ENCODE measurements at regions not wholly inside any gene's neighbourhood (a gene's known extent, or its start where the extent isn't known, plus 50 kb on each side); places are given as distances from the start of the nearest gene placed in this dataset.
"Not testable (repeated sequence)": the region's sequence is repeated elsewhere in the genome, so short reads cannot be mapped to it uniquely, and the experiment has no call there.

DNA sequence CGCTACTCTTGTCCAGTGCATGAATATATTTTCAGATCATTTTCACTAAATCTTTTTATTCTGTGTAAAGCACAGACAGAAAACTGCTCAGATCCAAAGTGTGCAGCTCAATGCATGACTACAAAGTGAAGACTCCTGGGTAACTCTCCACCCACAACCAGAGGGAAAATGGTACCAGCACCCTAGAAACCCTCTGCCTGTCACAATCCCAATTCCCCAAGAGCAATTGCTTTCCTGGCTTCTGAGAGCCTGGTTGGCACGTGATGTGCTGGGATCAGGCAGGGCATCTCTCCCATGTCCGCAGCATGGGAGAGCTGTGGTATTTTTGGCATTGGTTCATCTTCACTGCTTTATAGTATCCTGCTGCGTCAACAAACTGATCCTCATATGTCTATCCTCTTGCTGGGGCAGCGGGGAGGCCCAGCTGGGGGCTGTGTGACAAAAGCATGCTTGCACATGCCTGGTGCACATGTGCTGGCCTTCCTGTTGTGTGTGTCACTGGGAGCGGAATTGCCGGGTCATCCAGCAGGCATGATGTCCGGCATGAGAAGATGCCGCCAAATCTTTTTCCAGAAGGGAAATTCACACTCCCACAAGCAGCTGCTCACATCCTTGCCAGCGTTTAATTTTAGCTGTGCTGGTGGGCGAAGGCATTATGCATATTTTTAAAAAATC lies 278.9 kb upstream of the FOXF1 start:
- no peak for DNase-seq (ENCODE audit: low read depth)

DNA sequence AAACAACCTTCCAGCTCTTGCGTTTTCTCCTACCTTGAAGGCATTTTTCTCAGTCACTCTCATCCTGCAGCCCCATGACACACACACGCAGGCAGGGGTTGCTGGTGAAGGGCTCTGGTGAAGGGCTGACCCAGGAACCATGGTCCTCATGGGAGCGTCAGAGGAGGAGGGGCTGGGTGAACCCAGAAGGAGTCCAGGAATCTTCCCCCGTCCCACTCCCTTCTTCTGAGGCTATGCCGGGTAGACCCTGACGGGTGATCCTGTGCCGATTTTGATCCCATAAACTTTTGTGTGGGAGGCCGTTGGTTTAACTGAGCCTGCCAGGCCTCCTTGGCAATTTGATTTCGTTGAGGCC lies 278.4 kb upstream of the FOXF1 start:
- no peak for DNase-seq (ENCODE audit: low read depth)

DNA sequence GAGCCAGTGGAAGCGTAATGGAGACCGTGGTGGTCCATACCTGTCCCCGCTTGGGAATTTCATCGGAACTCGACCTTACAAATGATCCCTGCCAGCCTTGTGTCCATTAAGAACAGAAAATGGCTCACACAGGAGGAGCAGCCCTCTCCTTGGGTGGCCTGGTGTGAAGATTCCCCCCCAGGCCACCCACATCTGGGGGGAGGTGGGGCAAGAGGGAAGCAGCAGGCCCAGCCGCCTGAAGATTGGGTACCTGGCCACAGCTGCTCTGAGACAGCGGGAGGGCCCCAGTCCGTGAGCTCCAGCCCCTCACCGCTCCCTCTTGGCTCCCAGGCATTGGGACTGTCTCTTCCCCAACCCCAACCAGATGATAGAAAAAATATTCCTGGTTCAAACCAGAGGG lies 277.8 kb upstream of the FOXF1 start:
- no peak for DNase-seq (ENCODE audit: low read depth)

DNA sequence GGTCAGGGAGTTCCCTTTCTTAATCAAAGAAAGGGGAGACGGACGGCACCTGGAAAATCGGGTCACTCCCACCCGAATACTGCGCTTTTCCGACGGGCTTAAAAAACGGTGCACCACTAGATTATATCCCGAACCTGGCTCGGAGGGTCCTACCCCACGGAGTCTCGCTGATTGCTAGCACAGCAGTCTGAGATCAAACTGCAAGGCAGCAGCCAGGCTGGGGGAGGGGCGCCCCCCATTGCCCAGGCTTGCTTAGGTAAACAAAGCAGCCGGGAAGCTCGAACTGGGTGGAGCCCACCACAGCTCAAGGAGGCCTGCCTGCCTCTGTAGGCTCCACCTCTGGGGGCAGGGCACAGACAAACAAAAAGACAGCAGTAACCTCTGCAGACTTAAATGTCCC lies 276.8 kb upstream of the FOXF1 start:
- DNase-seq (ENCODE audit: low read depth), result not testable (repeated sequence)

DNA sequence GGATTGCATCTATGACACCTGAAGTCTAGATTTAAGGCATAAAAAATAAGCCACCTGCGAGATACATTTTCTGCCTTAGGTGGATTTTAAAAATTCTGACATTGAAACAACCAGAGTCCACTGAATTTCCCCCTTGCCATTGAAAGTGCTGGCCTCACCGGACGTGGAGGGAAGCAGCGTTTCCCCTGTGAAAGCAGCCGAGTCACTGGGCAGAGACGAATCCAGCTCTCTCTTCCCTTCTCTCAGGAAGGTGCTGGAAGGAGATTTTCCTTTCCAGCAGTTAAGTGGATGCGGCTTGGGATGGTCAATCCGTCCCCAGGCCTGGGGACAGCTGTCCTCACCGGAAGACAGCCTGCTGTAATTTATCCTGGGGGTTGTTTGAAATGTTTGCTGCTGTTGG lies 270.9 kb upstream of the FOXF1 start:
- DNase-seq (ENCODE audit: low read depth), result no peak

DNA sequence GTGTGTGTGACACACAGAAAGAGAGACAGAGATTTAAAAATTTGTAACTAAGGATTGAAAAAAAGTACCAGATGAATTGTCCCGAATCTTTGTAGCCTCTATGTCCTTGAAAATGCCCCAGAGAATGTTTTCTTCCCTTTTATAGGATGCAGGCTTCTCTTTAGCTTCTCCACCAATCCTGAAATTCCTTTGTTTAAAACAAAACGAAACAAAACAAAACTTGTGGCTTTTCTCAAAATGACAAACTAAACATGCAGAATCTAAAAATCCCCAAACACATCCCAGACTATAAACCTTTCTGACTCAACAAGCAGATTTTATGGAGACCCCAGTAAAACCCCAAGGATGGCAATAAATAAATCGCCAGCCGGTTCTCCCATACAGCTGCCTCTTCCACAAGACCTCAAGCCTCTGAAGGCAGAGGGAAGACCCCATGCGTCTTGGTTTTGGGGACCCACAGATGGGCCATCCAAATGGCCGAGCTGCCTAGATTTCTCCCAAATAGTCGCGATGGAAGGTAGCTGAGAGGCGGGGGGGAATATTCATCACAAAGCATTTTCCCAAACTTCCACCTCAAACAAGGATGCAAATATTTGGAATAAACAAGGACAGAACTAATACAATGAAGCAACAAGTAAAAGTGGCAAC lies 269.5 kb upstream of the FOXF1 start:
- no peak for DNase-seq (ENCODE audit: low read depth)

DNA sequence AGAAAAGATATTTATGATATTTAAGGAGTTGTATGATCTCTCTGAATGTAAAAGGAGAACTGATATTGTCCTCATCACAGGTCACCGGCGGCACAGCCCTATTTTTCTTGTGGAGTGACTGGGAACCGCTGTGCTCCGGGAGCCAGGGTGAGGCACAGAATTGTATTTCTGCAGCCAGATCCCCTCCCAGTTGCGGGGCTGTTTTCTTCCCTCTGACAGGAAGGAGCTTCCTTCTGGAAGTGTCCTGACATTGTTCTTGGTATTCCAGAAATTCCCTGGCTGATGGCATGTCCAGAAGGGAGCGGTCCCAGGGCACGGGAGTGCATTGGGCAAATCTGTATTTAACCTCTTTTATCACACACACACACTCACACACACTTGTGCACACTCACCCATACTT lies 268.6 kb upstream of the FOXF1 start:
- DNase-seq (ENCODE audit: low read depth), result no peak

DNA sequence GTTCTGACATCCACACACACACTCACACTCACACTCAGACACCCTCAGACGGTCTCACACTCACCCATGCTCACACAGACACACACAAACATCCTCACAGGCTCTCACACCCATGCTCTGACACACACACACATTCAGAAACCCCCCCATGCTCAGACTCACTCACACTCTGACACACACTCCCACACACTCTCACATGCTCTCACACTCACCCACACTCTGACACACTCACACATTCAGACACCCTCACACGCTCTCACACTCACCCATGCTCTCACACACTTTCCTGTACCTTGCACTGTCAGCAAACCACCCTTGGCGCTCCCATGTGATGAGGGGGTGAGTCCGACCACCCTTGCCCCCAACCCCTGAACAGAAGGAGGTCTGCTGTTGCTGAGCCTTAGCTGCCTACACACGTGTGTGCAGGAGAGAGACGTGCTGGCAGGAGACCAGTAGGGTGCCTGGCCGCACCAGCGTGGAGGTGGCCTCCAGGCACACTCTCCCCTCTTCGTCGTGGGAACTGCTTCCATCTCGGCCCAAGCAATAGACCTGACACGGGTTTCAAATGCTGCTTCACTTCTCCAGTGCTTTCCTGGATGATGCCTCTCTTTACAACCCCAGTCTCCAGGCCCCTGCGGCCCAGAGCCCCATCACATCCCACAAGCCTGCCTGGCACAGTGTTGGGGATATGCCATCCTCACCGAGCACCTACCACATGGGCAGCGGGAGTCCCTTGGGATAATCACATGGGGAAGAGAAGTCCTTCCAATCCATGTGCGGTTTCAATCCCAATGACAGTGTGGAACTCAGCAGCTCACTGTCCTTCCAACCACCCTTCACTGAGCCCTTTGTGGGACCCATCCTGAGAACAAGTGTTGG lies 267.8 kb upstream of the FOXF1 start:
- DNase-seq (ENCODE audit: low read depth), result no peak

DNA sequence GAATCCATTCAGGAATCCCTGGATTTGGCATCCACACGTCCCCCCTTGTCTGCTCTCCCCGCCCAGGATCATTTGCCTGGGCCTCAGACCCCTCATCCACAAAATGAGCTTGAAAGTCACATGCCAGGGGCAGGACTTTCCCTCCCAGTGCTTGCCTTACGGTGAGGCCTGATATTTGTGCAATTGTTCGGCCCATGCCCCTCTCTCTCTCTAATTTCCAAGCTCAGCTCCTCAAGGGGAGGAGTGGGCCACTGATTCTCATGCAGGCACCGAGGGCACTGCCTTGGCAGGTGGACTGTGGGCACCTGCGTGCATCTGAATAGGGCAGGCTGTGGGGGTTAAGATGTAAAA lies 267.2 kb upstream of the FOXF1 start:
- DNase-seq (ENCODE audit: low read depth), result no peak

DNA sequence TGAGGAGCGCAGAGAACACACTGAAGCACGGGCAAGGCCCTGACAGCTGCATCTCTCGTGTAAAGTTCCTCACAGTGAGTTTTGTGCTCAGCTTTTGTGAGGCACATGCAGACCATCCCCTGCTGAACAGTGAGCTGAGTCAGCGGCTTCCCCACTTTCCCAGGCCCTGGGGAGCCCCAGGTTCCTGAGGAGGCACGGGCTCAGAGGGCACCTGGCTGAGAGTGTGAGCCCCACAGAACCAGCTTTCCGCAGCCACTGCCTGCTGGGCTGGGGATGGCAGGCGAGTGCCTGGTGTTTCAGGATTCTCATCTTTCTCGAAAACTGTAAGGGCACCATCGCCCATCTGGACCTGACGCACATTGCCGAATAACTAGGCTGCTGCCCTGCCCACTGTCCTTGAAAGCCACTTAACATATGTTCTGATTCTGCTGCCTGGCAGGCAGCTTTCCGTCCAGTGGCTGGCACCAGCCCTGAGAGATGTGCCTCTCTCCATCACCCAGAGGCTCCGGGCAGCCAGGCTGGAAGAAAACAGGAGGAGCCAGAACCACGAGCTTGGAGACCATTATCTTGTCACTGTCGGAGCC lies 266.7 kb upstream of the FOXF1 start:
- no peak for DNase-seq (ENCODE audit: low read depth)

DNA sequence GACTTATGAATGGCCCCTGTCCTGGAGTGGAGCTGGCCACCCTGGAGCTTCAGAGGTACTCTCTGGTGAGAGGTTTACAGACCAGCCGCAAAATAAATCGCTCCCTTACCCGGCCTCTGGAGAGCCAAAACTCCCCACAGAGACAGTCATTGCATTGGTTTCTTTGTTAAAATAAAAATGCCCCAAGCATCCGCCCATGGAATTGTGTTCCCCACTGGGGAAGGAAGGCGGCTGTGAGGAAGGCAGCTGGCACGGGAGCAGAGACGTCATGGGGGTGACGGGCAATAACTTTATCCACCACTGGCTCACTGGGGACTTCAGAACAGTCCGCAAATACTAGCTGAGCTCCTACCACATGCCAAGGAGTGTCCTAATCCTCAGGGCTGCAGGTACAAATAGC lies 266.2 kb upstream of the FOXF1 start:
- DNase-seq (ENCODE audit: low read depth), result no peak

DNA sequence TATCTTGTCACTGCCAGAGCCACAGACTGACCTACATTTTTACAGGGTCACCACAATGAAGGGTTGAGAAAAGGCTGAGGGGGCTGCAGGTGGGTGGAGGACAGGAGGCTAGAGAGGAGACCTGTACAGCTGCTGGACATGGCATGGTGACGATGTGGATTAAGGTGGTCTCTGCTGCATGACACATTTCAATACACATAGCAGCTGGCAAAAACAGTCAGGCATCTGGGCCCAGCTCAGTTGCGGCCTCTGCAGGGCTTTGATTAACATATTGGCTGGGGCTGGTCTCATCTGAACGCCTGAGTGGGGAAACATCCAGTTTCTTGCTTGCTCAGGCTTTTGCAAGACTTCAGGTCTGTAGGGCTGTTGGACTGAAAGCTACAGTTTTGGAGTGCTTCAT lies 265.4 kb upstream of the FOXF1 start:
- no peak for DNase-seq (ENCODE audit: low read depth)

DNA sequence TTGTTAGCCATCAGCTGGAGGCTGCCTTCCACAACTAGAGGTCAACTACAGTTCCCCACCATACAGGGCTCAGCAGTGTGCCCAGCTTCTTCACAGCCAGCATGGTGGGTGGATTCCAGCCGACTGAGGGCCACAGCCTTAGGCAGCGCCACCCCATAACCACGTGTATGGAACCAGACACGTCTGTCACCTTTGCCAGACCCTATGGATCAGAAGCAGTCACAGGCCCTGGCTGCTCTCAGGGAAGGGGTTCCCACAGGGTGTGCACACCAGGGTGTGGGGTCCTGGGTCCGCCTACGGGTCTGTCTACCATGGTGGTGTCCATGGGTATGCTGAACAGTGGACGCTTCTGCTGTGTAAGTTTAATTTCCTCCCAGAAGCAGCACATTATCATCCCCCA lies 265.0 kb upstream of the FOXF1 start:
- DNase-seq (ENCODE audit: low read depth), result no peak

DNA sequence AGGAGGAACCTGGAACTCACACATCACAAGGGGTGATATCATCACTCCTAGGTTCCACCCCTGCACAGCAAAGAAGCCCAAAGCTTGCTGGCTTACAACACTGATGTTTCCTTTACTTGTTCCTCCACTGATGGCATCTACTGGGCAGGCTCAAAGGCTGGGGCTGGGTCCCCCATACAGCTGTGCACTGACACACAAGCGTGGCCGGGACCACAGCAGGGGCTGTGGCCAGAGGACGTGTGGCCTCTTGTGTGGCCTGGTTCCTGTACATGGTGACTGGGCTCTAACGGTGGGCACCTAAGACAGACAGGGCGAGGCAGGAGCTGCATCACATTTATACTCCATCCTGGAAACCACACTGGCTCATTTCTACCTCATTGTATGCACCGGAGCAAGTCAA lies 264.4 kb upstream of the FOXF1 start:
- no peak for DNase-seq (ENCODE audit: low read depth)

DNA sequence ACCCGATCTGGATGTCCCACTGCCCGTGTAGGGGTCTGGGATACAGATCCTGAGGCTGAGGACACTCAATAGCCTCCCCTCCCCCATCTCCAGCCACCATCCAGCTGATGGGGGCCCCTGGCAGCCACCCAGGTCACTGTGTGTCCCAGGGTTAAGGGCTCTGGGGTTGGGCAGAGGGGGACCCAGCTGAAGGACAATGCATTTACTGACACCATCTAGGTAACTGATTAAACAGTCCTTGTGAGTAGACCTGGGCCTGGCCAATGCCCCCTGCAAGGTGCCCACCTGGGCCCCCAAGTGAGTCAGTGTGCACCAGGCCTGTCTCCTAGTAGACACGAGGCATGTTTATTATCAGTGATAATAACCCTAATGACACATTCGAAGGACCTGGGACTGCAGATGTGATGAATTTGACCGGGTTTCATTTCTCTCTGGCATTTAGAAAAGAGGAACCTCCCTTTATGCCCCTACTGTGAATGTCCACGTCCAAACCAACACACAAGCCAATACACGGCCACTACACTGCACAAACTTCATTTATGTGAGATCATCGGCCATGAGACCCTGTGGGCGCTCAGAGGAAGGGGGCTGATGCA lies 261.9 kb upstream of the FOXF1 start:
- no peak for DNase-seq (ENCODE audit: low read depth)

DNA sequence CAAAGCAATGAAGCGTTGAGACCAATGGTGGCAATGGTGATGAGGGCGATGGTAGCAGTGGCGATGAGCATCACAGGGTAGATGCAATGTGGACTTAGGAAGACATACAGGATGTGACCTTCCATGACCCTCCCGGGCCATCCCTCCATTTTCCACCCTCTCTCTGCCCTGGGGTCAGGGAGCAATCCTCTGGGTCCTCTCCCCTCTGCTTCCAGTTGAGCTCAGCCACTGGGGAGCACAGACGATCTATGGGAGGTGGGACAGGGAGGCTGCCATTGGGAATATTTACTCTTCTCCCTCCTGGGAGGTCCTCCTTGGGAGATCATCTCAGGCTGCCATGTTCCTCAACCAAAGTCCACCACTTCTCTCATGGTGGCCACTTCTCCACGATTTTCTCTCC lies 260.7 kb upstream of the FOXF1 start:
- DNase-seq (ENCODE audit: low read depth), result no peak

DNA sequence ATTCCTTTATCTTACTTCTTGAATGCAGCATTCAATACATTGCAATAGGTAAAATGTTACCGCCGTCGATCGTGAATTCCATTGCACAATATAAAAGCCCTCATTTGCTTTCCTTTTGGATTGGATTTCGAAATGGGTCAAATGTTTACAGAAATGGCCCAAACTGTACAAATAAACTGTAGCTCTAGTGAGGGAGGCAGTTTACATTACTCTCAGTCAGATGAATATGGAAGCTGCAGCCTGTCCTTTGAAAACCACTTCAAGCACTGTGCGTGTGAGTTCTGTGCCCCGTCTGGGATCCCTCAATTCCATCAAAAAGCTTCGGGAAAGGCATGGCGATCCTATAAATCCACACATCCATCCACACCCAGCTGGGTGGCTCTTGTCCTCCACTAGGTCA lies 258.6 kb upstream of the FOXF1 start:
- DNase-seq (ENCODE audit: low read depth), result no peak

DNA sequence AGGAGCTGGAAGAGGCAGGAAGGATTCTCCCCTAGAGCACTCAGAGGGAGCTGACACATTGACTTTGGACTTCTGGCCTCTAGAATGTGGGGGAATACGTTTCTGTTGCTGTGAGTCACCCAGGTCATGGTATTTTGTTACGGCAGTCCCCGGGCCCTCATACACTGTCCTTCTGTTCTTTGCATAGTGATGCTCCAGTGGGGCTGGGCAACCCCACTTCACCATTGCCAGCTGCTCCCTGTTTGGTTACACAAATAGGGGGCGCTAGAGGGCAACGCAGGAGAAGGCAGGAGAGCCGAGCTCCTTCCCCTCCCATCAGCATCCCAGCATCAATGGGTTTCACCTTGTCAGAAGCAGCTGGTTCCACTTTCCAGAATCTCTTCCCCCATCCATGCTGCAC lies 257.7 kb upstream of the FOXF1 start:
- no peak for DNase-seq (ENCODE audit: low read depth)

DNA sequence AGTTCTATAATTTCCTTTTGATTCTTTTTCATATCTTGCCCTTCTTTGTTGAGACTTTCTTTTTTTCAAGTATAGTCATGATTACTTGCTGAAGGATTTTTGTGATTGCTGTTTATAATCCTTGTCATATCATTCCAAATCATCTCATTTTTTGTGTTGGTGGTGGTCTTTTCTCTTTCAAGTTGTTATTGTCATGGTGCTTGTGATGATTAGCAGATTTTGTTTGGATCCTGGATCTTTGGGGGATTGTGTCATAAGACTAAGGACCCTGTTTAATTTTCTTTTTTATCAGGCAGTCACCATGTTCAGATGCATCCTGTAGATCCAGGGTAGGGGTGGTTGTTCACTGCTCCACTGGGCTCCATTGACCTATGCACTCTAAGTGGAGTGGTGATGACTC lies 254.4 kb upstream of the FOXF1 start:
- DNase-seq (ENCODE audit: low read depth), result no peak

DNA sequence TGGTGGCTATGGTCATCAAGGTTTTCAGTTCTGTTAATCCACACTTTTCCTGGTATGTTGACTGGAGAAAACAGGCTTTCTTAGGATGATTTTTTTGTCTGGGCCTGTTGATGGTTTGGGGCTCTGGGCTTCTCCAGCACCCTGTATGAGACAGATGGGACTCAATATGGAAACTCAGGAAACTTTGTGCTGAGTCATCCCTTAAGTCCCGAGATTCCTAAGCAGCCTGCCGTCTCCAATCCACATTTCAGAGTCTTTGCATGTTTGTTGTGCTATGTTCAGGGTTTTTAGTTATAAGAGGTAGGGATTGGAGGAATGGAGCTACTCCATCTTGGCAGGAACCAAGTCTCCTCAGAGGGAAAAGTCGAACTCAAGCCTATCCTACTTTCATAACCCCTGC lies 253.3 kb upstream of the FOXF1 start:
- DNase-seq (ENCODE audit: low read depth), result no peak

DNA sequence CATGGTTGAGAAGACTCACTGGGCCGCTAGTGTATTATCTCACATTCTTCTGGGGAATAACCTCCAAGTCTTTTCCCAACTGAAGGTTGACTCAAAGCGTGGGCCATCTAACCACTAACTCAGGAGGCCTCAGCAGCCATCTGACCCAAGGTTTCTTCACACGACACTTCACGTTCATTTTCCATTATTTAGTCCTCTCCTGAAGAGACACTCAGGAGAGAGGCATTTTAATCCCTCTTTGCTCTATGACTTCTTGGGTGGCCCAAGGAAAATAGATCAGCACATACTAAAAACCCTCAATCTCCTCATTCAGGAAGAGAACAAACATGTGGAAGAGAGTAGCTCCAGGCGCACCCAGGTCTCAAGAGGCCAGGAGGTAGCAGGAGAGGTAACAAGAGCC lies 252.8 kb upstream of the FOXF1 start:
- DNase-seq (ENCODE audit: low read depth), result no peak

DNA sequence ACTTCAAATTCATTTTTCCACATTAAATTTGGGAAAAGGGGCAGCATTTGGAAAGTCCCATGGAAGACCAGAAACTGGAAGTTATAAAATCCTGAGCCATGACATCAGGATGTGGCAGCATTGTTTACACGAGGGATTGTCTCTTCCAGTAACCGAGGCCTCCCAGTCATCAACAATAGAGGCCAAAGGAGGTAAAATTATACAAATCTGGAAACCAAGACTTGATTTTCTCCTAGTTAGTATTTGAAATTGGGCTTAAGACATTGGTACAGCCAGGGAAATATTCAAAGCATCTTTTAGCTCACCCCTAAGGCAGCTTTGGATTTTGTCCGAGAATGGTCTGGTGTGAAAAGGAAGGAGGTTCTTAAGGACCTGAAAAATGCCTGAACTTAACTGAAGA lies 251.6 kb upstream of the FOXF1 start:
- DNase-seq (ENCODE audit: low read depth), result no peak

DNA sequence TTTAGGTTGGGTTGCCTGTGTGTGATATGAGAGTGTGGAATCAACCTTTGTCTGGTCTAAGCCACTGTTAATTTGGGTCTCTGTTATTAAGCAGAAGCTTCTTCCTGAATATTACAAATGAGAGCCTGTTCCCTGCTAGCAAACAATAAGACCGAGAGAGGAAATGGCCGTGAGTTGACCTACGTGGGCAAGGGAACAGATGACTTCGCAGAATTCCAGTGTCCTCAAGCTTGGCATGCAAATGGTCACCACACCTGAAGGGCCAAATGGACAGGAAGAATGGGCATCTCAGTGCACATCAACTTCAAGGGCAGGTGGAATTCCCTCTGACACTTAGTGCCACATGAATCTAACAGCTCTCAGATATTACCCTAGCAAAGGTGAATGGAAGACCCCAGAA lies 250.8 kb upstream of the FOXF1 start:
- DNase-seq (ENCODE audit: low read depth), result no peak

Data from HS-5 (cell line).